ENCODE measurements at regions not wholly inside any gene's neighbourhood (a gene's known extent, or its start where the extent isn't known, plus 50 kb on each side); places are given as distances from the start of the nearest gene placed in this dataset.

DNA sequence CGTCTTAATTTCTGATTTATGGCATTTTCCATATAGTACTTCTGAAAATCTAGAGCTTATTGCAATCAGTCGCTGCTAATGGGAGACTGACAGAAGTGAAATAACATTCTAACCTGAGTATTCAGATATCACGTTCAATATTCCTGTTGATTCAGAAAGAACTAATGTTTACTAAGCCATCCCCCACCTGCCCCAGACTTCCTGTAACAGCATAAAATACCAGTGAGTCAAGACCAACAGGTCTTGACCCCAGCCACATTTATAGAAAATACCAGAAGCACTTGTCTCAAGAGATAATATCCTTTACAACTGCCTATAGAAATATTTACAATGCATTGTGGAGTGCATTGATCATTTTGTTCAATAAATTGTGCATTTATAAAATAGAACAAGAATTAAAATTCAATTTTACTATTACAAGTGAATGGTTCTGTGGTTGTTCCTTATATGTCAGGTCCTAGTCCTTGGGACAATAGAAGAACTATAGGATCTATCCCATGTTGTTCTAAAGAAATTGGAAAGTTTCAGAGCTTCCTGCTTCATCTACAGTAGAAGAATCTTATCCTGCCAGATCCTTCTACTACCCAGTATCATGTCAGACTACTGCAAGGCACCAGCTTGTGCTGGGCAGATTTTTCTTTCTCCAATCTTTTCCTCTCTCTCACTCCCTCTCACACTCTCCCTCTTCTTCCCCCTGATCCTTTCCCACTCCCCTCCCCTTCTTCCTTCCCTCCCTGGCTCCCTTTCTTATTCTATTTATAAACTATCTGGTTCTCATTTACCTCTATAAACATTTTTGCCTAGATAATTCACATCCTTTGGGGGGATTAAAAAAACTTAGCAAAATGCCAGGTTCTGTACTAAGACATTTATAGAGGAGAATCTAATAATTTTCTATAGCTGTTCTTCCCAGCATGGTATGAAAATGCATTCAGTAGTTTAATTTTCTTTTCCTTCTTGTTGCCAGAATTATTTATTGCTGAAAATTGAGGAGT, 629.9 kb downstream of the DIAPH3 start:
- Histone ChIP-seq H3K4me3 (ENCODE audit: low read depth, low read length) (no peak overlapping the region), H3K9ac (no peak overlapping the region), H3K4me1 (peaks cover 6% of the 10 kb centered on the region), H3K79me2 (no peaks in the 10 kb centered on the region), H3K9me3 (ENCODE audit: control insufficient read depth, low read length) (no peaks in the 10 kb centered on the region), H3K27ac (peak overlapping the region; percentile 17), H3K27me3 (ENCODE audit: control insufficient read depth, insufficient read depth, low read length) (no peaks in the 10 kb centered on the region), H3K36me3 (ENCODE audit: control insufficient read depth, insufficient read depth, low read length) (no peaks in the 10 kb centered on the region), H2AFZ (no peak overlapping the region), H3K4me2 (ENCODE audit: low read length) (no peak overlapping the region)
- no peak for TF ChIP-seq CTCF (IDR thresholded peaks at IDR 0.05)

GRCh38 chr13:59534806-59535205, 628.9 kb downstream of the DIAPH3 start:
- Histone ChIP-seq H3K9me3 (ENCODE audit: control insufficient read depth, low read length) (no peaks in the 10 kb centered on the region), H3K4me2 (ENCODE audit: low read length) (no peak overlapping the region), H2AFZ (no peak overlapping the region), H3K27me3 (ENCODE audit: control insufficient read depth, insufficient read depth, low read length) (no peaks in the 10 kb centered on the region), H3K4me1 (peaks cover 6% of the 10 kb centered on the region), H3K9ac (no peak overlapping the region), H3K79me2 (no peaks in the 10 kb centered on the region), H3K4me3 (ENCODE audit: low read depth, low read length) (no peak overlapping the region), H3K36me3 (ENCODE audit: control insufficient read depth, insufficient read depth, low read length) (no peaks in the 10 kb centered on the region), H3K27ac (no peak overlapping the region)
- no peak for TF ChIP-seq CTCF (IDR thresholded peaks at IDR 0.05)

GRCh38 chr13:59537500-59537899, 626.2 kb downstream of the DIAPH3 start:
- Histone ChIP-seq H3K9me3 (ENCODE audit: control insufficient read depth, low read length) (no peaks in the 10 kb centered on the region), H3K9ac (no peak overlapping the region), H3K79me2 (no peaks in the 10 kb centered on the region), H3K27me3 (ENCODE audit: control insufficient read depth, insufficient read depth, low read length) (no peaks in the 10 kb centered on the region), H3K4me2 (ENCODE audit: low read length) (no peak overlapping the region), H3K27ac (no peak overlapping the region), H3K4me1 (peaks cover 1% of the 10 kb centered on the region), H3K4me3 (ENCODE audit: low read depth, low read length) (no peak overlapping the region), H2AFZ (no peak overlapping the region), H3K36me3 (ENCODE audit: control insufficient read depth, insufficient read depth, low read length) (no peaks in the 10 kb centered on the region)
- no peak for TF ChIP-seq CTCF (IDR thresholded peaks at IDR 0.05)

DNA sequence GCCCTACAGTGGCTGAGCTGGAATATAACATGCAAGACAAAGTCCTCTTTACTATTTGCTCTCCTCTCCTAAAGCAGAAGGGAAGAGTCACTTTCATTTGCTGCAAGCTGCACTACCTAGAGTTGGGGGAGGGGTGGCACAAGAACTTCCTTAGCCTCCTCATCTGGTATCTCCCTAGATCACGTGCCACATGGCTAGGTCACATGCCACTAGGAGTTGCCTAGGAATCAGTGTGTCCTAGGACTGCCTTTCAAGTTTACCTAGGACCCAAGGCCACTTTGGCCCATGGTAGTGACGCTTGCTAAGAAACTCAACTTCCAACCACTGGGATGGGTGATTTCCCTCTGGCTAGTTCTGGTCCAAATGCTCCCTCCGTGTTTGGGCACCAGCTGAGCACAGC, 625.2 kb downstream of the DIAPH3 start:
- no peak overlapping the region for H2AFZ ChIP-seq
- no peaks in the 10 kb centered on the region for H3K36me3 ChIP-seq (ENCODE audit: control insufficient read depth, insufficient read depth, low read length)
- H3K79me2 ChIP-seq, result no peaks in the 10 kb centered on the region
- no peaks in the 10 kb centered on the region for H3K9me3 ChIP-seq (ENCODE audit: control insufficient read depth, low read length)
- H3K4me2 ChIP-seq (ENCODE audit: low read length), result no peak overlapping the region
- H3K27me3 ChIP-seq (ENCODE audit: control insufficient read depth, insufficient read depth, low read length), result no peaks in the 10 kb centered on the region
- no peak overlapping the region for H3K4me3 ChIP-seq (ENCODE audit: low read depth, low read length)
- no peak overlapping the region for H3K27ac ChIP-seq
- H3K9ac ChIP-seq, result no peak overlapping the region
- TF ChIP-seq CTCF (IDR thresholded peaks at IDR 0.05), result no peak
- H3K4me1 ChIP-seq, result no peaks in the 10 kb centered on the region
